Astrocyte of the spinal cord (primary cell): ENCODE measurements at regions not wholly inside any gene's neighbourhood (a gene's known extent, or its start where the extent isn't known, plus 50 kb on each side); places are given as distances from the start of the nearest gene placed in this dataset.

Source experiments
- DNase-seq: peaks from one replicate; pipeline ENCODE4 v3.0.0; 2011; ENCODE audit warnings: low read depth, low spot score
- H3K4me3 ChIP-seq: 2 replicates; pipeline ENCODE4 v1.5.1; 2011; ENCODE audit warnings: low read depth, mild to moderate bottlenecking, low read length, moderate library complexity
- in situ Hi-C: cut with HindIII; loops from 2 replicates; pipeline ENCODE4 v1.10.0; 2017; ENCODE audit warnings: low sequenced_read_pairs
- TF ChIP-seq, protein P1 (sequence below): IDR thresholded peaks from 2 replicates; pipeline ENCODE4 v1.5.1; 2012; ENCODE audit warnings: low read depth, mild to moderate bottlenecking, low read length, inconsistent platforms

DNA sequence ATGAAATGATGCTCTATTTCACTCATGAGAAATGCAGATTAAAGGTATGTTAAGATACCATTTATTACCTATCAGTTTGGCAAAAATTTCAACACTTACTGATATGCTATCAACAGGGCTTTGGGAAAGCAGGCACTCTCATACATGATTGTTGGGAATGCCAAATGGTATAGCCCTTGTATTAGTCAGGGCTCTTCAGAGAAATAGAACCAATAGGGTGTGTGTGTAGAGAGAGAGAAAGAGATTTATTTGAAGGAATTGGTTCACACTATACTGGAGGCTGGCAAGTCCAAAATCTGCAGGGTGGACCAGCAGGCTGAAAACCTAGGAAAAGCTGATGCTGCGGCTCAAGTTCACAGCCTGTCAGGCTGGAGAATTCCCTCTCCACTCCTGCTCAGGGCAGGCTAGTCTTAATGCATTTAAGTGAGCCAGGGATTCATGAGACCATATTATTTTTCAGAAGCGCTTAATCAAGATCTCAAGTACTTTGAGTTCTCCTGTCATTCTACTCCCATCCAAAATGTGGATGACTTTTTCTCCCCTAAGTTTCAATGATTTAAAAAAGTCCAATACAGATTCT lies 72.4 kb downstream of the NHLRC3 start:
- DNase-seq = no peak
- no peak overlapping the region for H3K4me3 ChIP-seq
- TF ChIP-seq, protein P1, sequence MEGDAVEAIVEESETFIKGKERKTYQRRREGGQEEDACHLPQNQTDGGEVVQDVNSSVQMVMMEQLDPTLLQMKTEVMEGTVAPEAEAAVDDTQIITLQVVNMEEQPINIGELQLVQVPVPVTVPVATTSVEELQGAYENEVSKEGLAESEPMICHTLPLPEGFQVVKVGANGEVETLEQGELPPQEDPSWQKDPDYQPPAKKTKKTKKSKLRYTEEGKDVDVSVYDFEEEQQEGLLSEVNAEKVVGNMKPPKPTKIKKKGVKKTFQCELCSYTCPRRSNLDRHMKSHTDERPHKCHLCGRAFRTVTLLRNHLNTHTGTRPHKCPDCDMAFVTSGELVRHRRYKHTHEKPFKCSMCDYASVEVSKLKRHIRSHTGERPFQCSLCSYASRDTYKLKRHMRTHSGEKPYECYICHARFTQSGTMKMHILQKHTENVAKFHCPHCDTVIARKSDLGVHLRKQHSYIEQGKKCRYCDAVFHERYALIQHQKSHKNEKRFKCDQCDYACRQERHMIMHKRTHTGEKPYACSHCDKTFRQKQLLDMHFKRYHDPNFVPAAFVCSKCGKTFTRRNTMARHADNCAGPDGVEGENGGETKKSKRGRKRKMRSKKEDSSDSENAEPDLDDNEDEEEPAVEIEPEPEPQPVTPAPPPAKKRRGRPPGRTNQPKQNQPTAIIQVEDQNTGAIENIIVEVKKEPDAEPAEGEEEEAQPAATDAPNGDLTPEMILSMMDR = no peak
- in situ Hi-C loops = no loop called here

DNA sequence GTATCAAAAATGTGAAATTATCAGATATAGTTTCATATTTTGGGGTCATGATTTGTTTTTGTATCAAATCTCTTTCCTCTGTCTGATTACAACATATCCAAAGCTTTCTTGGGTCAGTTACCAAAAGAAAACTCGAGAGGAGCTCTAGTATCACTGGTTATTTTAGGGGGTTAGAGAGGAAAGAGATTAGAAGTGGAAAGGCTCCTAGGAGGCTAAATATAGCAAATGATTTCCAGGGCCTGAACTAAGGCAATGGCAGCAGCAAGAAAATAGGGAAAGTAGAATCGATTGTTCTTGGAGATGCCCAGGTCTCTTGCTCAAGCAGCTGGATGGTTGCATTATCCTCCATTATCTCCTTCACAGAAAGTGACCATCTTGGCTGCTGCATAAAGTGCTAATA lies 72.9 kb downstream of the NHLRC3 start:
- in situ Hi-C loops = no loop called here
- no peak overlapping the region for H3K4me3 ChIP-seq
- TF ChIP-seq, protein P1 = no peak
- no peak for DNase-seq

DNA sequence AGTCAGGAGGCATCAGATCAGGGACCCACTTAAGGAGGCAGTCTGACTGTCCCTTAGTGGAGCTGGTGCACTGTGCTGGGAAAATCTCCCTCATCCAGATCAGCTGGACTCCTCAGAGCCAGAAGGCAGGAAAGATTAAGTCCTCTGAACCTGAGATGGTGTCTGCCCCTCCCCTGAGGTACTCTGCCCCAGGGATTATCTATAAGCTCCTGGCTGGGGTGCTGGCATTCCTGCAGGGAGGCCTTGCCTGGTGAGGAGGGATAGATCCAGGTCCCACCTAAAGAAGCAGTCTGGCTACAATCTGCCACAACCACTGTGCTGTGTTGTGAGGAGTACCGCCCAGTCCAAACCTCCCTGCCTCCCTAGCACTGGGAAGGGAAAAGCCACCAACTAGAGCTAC lies 81.2 kb downstream of the NHLRC3 start:
- TF ChIP-seq, protein P1 = no peak
- in situ Hi-C loops = no loop called here
- no peak for DNase-seq
- H3K4me3 ChIP-seq = no peak overlapping the region

DNA sequence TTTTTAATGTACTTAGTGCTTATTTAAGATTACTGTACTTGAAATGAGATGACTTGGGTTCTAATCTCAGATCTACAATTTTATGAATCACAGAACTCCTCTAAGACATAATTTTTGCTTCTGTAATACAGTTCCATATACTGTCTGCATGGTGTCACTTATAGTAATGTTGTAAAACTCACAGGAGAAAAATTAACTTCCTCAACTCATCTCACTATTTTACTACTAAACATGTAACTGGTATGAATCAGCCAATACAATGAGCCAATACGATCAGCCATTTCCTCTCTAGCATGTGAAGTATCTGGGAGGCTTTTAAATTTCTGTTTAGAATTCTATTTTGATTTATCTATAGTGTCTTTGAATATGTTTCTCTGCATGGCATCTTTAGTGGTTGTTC lies 85.3 kb downstream of the NHLRC3 start:
- TF ChIP-seq, protein P1 = no peak
- H3K4me3 ChIP-seq = no peak overlapping the region
- in situ Hi-C loops = no loop called here
- DNase-seq = no peak

DNA sequence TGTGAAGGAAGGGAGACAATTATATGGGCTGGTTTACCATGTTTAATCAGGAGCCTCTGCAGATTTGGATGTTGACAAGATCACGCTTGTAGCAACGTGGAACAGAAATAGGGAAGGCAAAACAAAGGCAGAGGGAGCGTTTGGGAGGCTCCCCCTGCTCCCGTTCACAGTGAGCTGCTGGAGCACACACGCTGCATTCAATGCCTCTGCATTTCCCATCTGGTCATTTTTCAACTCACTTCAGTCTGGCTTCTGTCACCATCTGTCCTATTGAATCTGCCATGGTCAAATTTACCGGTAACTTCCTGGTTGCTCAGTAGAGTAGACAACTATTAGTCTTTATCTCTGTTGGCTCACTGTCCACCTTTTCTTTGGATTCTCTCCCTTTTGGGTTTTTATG lies 91.0 kb downstream of the NHLRC3 start:
- TF ChIP-seq, protein P1 = no peak
- no peak overlapping the region for H3K4me3 ChIP-seq
- DNase-seq = no peak
- in situ Hi-C loops = no loop called here

DNA sequence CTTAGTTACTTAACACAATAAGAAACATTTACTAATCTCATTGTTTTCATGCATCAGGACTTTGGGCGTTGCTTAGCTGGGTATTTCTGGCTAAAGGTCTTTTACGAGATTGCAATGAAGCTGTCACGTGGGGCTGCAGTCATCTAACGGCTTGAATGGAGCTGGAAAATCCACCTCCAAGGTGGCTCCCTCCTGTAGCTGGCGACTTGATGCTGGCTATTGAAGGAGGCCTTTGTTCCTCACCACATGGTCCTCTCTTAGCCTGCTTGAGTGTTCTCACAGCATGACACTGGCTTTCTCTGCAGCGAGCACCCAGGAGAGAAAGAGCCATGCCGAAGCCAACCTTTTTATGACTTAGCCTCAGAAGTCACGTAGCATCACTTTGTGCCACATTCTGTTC lies 92.0 kb downstream of the NHLRC3 start:
- TF ChIP-seq, protein P1 = no peak
- in situ Hi-C loops = no loop called here
- no peak for DNase-seq
- no peak overlapping the region for H3K4me3 ChIP-seq
